HEK293 (cell line): ENCODE measurements at regions not wholly inside any gene's neighbourhood (a gene's known extent, or its start where the extent isn't known, plus 50 kb on each side); places are given as distances from the start of the nearest gene placed in this dataset.

Experiments
- CTCF ChIA-PET: fragments of 350-600 bp; formaldehyde crosslinking; extraction: SDS; loops from one replicate; lab custom pipeline; 2021; ENCODE audit warnings: antibody characterized with exemption; lab: Yijun Ruan, JAX
- POLR2A ChIA-PET: fragments of 300-600 bp; formaldehyde crosslinking; extraction: SDS; loops from one replicate; lab custom pipeline; 2020; ENCODE audit warnings: antibody characterized with exemption, inconsistent platforms; lab: Yijun Ruan, JAX
- H3K27ac ChIP-seq: fragments of 200-500 bp; sonication (Bioruptor generic); 2 replicates; pipeline ENCODE4 v1.5.1; 2014; ENCODE audit warnings: low read depth, low read length, control low read depth, inconsistent platforms; ENCODE audit errors: extremely low read depth
- H3K36me3 ChIP-seq, 2 experiments: fragments of 200-500 bp in 1 of 2; sonication (Bioruptor generic) in 1 of 2; 1 replicate in 1 of 2; 2 replicates in 1 of 2; pipeline ENCODE4 v1.5.1; 2014 to 2017; ENCODE audit warnings: inconsistent platforms in 2 of 2, low read length in 2 of 2; ENCODE audit not compliant: control insufficient read depth in 2 of 2, insufficient read depth in 1 of 2
- H3K4me1 ChIP-seq: fragments of 200-500 bp; sonication (Bioruptor generic); 2 replicates; pipeline ENCODE4 v1.5.1; 2014; ENCODE audit warnings: mild to moderate bottlenecking, low read length, inconsistent platforms; ENCODE audit not compliant: control insufficient read depth, insufficient read depth
- H3K4me3 ChIP-seq: 2 replicates; pipeline ENCODE4 v1.5.1; 2011; ENCODE audit warnings: low read depth, mild to moderate bottlenecking, control low read depth, low read length, moderate library complexity
- H3K9me3 ChIP-seq: fragments of 200-500 bp; sonication (Bioruptor generic); 2 replicates; pipeline ENCODE4 v1.5.1; 2014; ENCODE audit warnings: low read depth, low read length, inconsistent platforms; ENCODE audit not compliant: control insufficient read depth, insufficient read depth
- GFI1B ChIP-seq: fragments of 450-650 bp; formaldehyde crosslinking; IDR thresholded peaks from 2 replicates; pipeline ENCODE4 v1.5.1; 2016; ENCODE audit warnings: missing biosample characterization, missing genetic modification characterization
- GLIS2 ChIP-seq: fragments of 450-650 bp; formaldehyde crosslinking; IDR thresholded peaks from 2 replicates; pipeline ENCODE4 v1.5.1; 2016; ENCODE audit warnings: missing biosample characterization, missing genetic modification characterization
- HOXD13 ChIP-seq: sonication (generic); formaldehyde crosslinking; IDR thresholded peaks from 2 replicates; pipeline ENCODE4 v1.8.0; 2022; ENCODE audit warnings: missing genetic modification reagents, borderline replicate concordance
- KLF7 ChIP-seq: fragments of 450-650 bp; formaldehyde crosslinking; IDR thresholded peaks from 2 replicates; pipeline ENCODE4 v1.5.1; 2016; ENCODE audit warnings: missing biosample characterization, missing genetic modification characterization, borderline replicate concordance
- REPIN1 ChIP-seq: fragments of 450-650 bp; formaldehyde crosslinking; IDR thresholded peaks from 2 replicates; pipeline ENCODE4 v1.5.1; 2017; ENCODE audit warnings: missing biosample characterization, missing genetic modification characterization, low read depth
- ZNF138 ChIP-seq: fragments of 450-650 bp; formaldehyde crosslinking; IDR thresholded peaks from 2 replicates; pipeline ENCODE4 v1.5.1; 2016; ENCODE audit warnings: missing biosample characterization, missing genetic modification characterization, borderline replicate concordance
- ZNF19 ChIP-seq: fragments of 450-650 bp; formaldehyde crosslinking; IDR thresholded peaks from 2 replicates; pipeline ENCODE4; 2016; ENCODE audit warnings: missing biosample characterization, missing genetic modification characterization, low read depth
- ZNF223 ChIP-seq: fragments of 450-650 bp; formaldehyde crosslinking; IDR thresholded peaks from 2 replicates; pipeline ENCODE4 v1.5.1; 2016; ENCODE audit warnings: missing biosample characterization, missing genetic modification characterization
- ZNF266 ChIP-seq: fragments of 450-650 bp; formaldehyde crosslinking; IDR thresholded peaks from 2 replicates; pipeline ENCODE4 v1.5.1; 2016; ENCODE audit warnings: missing biosample characterization, missing genetic modification characterization, low read depth
- ZNF324 ChIP-seq: fragments of 450-650 bp; formaldehyde crosslinking; IDR thresholded peaks from 2 replicates; pipeline ENCODE4 v1.5.1; 2016; ENCODE audit warnings: missing biosample characterization, missing genetic modification characterization
- ZNF426 ChIP-seq: fragments of 450-650 bp; formaldehyde crosslinking; IDR thresholded peaks from 2 replicates; pipeline ENCODE4 v1.5.1; 2017; ENCODE audit warnings: missing biosample characterization, missing genetic modification characterization, mild to moderate bottlenecking, inconsistent platforms, moderate library complexity
- ZNF473 ChIP-seq: fragments of 450-650 bp; formaldehyde crosslinking; IDR thresholded peaks from 2 replicates; pipeline ENCODE4 v1.5.1; 2017; ENCODE audit warnings: missing biosample characterization, missing genetic modification characterization
- ZNF555 ChIP-seq: fragments of 450-650 bp; formaldehyde crosslinking; conservative IDR thresholded peaks from 2 replicates; pipeline ENCODE4 v1.5.1; 2017; ENCODE audit warnings: missing biosample characterization, mild to moderate bottlenecking, missing genetic modification characterization, inconsistent platforms
- ZNF560 ChIP-seq: fragments of 450-650 bp; formaldehyde crosslinking; IDR thresholded peaks from 2 replicates; pipeline ENCODE4 v1.5.1; 2017; ENCODE audit warnings: missing biosample characterization, missing genetic modification characterization, borderline replicate concordance
- ZNF561 ChIP-seq: fragments of 450-650 bp; IDR thresholded peaks from 2 replicates; pipeline ENCODE4 v1.5.1; 2018; ENCODE audit warnings: missing biosample characterization, missing genetic modification characterization, borderline replicate concordance
- ZNF610 ChIP-seq: fragments of 450-650 bp; formaldehyde crosslinking; IDR thresholded peaks from 2 replicates; pipeline ENCODE4 v1.5.1; 2016; ENCODE audit warnings: missing biosample characterization, missing genetic modification characterization, borderline replicate concordance
- ZNF621 ChIP-seq: fragments of 450-650 bp; formaldehyde crosslinking; IDR thresholded peaks from 2 replicates; pipeline ENCODE4 v1.5.1; 2017; ENCODE audit warnings: missing biosample characterization, missing genetic modification characterization
- ZNF792 ChIP-seq: fragments of 450-650 bp; formaldehyde crosslinking; IDR thresholded peaks from 2 replicates; pipeline ENCODE4 v1.5.1; 2016; ENCODE audit warnings: missing biosample characterization, missing genetic modification characterization
- TF ChIP-seq, protein P1 (sequence below): fragments of 450-650 bp; formaldehyde crosslinking; IDR thresholded peaks from 2 replicates; pipeline ENCODE4 v1.5.1; 2016; ENCODE audit warnings: missing biosample characterization, missing genetic modification characterization, borderline replicate concordance
- TF ChIP-seq, protein P2 (sequence below): fragments of 450-650 bp; formaldehyde crosslinking; IDR thresholded peaks from 2 replicates; pipeline ENCODE4 v1.5.1; 2016; ENCODE audit warnings: missing biosample characterization, missing genetic modification characterization
- TF ChIP-seq, protein P3 (sequence below): sonication (generic); formaldehyde crosslinking; IDR thresholded peaks from 2 replicates; pipeline ENCODE4 v1.8.1; 2022; ENCODE audit warnings: mild to moderate bottlenecking, moderate library complexity, missing genetic modification reagents

DNA sequence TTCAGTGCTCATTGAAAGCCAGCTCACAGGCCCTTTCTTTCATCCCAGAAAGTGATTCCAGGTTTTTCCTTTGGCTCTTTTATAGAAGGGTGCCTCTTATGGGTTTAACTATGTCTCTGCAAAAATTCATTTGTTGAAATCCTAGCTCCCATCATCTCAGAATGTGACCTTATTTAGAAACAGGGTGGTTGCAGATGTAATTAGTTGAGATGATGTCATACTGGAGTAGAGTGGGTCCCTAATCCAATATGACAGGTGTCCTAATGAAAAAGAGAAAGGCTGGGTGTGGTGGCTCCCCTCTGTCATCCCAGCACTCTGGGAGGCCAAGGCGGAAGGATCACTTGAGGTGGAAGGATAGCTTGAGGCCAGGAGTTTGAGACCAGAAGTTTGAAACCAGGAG lies 64.2 kb upstream of the FAM20A start:
- Histone ChIP-seq H3K36me3 (no peaks in the 10 kb centered on the region), H3K4me3 (no peak overlapping the region), H3K27ac (no peak overlapping the region), H3K9me3 (no peaks in the 10 kb centered on the region), H3K4me1 (no peaks in the 10 kb centered on the region)
- TF ChIP-seq ZNF555 (tag by site-specific recombination) (no peak), ZNF473 (tag by site-specific recombination) (no peak), ZNF610 (tag by site-specific recombination) (no peak), ZNF792 (no peak), ZNF266 (tag by site-specific recombination) (no peak), ZNF138 (tag by site-specific recombination) (no peak)
- CTCF ChIA-PET = interaction anchor here (0.6 to 2.0 kb wide), 3 partner anchors 51 to 517 kb away, joined by 3 to 6 read pairs (median 3); no protein-coding TSS in a partner anchor
- POLR2A ChIA-PET = no interaction called here

DNA sequence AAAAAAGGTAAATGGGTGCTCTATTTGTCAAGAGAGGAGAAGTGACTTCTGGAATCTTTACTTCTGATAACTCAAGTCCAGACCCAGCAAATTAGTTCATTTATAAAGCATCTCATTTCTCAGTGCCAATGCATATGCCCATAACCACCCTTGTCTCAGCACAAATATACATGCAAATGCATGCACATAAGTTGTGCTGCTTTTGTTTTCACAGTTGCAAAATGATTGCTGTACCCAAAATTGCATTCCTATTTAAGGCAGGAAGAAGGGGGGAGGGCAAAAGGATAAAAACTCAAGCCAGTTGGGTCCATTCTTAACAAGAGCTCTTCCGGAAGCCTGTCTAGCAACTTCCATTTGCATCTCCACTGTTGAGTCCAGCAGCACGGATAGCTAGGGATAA lies 61.3 kb upstream of the FAM20A start:
- no peaks in the 10 kb centered on the region for H3K4me1 ChIP-seq
- ChIA-PET CTCF (interaction anchor here (0.7 kb wide), 1 partner anchor 658 kb away, joined by 3 read pairs; no protein-coding TSS in a partner anchor), POLR2A (no interaction called here)
- H3K4me3 ChIP-seq = no peak overlapping the region
- H3K36me3 ChIP-seq = no peaks in the 10 kb centered on the region
- no peak overlapping the region for H3K27ac ChIP-seq
- H3K9me3 ChIP-seq = no peaks in the 10 kb centered on the region
- TF ChIP-seq, protein P1, sequence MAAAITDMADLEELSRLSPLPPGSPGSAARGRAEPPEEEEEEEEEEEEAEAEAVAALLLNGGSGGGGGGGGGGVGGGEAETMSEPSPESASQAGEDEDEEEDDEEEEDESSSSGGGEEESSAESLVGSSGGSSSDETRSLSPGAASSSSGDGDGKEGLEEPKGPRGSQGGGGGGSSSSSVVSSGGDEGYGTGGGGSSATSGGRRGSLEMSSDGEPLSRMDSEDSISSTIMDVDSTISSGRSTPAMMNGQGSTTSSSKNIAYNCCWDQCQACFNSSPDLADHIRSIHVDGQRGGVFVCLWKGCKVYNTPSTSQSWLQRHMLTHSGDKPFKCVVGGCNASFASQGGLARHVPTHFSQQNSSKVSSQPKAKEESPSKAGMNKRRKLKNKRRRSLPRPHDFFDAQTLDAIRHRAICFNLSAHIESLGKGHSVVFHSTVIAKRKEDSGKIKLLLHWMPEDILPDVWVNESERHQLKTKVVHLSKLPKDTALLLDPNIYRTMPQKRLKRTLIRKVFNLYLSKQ (tag by site-specific recombination) = no peak
- no peak for TF ChIP-seq ZNF621
- TF ChIP-seq KLF7 (tag by site-specific recombination) = no peak
- no peak for TF ChIP-seq ZNF561 (tag by site-specific recombination)
- no peak for TF ChIP-seq GFI1B (tag by site-specific recombination)
- TF ChIP-seq ZNF560 = no peak
- no peak for TF ChIP-seq REPIN1 (tag by site-specific recombination)
- TF ChIP-seq, protein P2, sequence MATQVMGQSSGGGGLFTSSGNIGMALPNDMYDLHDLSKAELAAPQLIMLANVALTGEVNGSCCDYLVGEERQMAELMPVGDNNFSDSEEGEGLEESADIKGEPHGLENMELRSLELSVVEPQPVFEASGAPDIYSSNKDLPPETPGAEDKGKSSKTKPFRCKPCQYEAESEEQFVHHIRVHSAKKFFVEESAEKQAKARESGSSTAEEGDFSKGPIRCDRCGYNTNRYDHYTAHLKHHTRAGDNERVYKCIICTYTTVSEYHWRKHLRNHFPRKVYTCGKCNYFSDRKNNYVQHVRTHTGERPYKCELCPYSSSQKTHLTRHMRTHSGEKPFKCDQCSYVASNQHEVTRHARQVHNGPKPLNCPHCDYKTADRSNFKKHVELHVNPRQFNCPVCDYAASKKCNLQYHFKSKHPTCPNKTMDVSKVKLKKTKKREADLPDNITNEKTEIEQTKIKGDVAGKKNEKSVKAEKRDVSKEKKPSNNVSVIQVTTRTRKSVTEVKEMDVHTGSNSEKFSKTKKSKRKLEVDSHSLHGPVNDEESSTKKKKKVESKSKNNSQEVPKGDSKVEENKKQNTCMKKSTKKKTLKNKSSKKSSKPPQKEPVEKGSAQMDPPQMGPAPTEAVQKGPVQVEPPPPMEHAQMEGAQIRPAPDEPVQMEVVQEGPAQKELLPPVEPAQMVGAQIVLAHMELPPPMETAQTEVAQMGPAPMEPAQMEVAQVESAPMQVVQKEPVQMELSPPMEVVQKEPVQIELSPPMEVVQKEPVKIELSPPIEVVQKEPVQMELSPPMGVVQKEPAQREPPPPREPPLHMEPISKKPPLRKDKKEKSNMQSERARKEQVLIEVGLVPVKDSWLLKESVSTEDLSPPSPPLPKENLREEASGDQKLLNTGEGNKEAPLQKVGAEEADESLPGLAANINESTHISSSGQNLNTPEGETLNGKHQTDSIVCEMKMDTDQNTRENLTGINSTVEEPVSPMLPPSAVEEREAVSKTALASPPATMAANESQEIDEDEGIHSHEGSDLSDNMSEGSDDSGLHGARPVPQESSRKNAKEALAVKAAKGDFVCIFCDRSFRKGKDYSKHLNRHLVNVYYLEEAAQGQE (tag by site-specific recombination) = no peak
- no peak for TF ChIP-seq ZNF19 (tag by site-specific recombination)
- TF ChIP-seq, protein P3, sequence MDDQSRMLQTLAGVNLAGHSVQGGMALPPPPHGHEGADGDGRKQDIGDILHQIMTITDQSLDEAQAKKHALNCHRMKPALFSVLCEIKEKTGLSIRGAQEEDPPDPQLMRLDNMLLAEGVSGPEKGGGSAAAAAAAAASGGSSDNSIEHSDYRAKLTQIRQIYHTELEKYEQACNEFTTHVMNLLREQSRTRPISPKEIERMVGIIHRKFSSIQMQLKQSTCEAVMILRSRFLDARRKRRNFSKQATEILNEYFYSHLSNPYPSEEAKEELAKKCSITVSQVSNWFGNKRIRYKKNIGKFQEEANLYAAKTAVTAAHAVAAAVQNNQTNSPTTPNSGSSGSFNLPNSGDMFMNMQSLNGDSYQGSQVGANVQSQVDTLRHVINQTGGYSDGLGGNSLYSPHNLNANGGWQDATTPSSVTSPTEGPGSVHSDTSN (CRISPR knock-in tag) = no peak
- no peak for TF ChIP-seq HOXD13 (CRISPR knock-in tag)
- TF ChIP-seq ZNF426 (tag by site-specific recombination) = no peak
- TF ChIP-seq GLIS2 (tag by site-specific recombination) = no peak
- TF ChIP-seq ZNF324 (tag by site-specific recombination) = no peak
- TF ChIP-seq ZNF223 (tag by site-specific recombination) = no peak
